ENCODE measurements at regions not wholly inside any gene's neighbourhood (a gene's known extent, or its start where the extent isn't known, plus 50 kb on each side); places are given as distances from the start of the nearest gene placed in this dataset.

DNA sequence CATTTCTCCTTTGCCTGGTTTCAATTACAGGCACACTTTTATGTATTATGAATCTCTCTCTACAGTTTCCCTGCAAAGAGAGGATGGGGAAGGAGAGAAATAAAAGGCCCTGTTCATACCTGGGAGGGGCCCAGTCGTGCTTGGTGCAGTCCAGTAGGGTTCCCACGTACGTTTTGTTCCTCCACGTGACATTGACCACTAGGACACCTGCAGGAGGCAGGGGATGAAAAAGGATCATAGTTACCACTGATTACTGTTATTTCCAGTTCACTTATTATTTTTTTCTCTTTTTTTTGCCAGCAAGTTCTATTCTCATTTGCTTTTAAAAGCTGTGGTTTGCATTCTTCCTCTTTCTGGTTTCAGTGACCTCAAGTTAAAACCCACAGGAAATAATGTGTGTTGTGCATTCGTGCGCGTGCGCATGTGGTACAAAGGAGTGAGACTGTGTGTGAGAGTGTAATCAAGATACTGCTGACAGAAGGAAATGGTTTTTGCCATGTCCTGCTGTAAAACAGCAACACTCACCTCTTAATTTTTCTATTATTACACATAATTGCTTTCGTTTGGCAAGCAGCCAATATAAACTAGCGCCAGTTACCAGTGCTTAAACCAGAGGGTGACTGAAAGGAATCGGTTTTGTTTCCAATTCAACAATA lies 96.8 kb downstream of the ZNF608 start:
- Histone ChIP-seq H3K4me3 (peak overlapping the region; percentile 10 to 64 (median 42); a peak in 15 of 20 replicates), H3K27me3 (peaks cover 0 to 92% (median 0%) of the 10 kb centered on the region in 11 experiments; a peak in 8 of 22 replicates), H3K27ac (peak overlapping the region in 10 of 11 experiments; percentile 9 to 58 (median 36); a peak in 13 of 22 replicates), H3K9me3 (replicated peaks in 1 of 11) (no peaks in the 10 kb centered on the region), H3K9ac (peak overlapping the region in 6 of 11 experiments; percentile 21 to 72 (median 48); a peak in 8 of 22 replicates), H3K36me3 (peaks cover 0 to 61% (median 11%) of the 10 kb centered on the region in 11 experiments; a peak in 9 of 22 replicates), H3K4me1 (peaks cover 53 to 95% (median 91%) of the 10 kb centered on the region in 10 experiments), H4K20me1 (peaks cover 18 to 99% (median 76%) of the 10 kb centered on the region in 11 experiments; a peak in 20 of 22 replicates), H3K4me2 (peak overlapping the region; percentile 88 to 99 (median 97))
- 0 out of 22 replicates have a peak, but pooled peaks of 1 of the 11 experiments have one; percentile 29 for TF ChIP-seq Cebpa-rat (IDR thresholded peaks at IDR 0.05)

GRCh38 chr5:124648902-124649467 lies 97.5 kb downstream of the ZNF608 start:
- peak overlapping the region; percentile 86 to 99 (median 97) for H3K4me2 ChIP-seq
- TF ChIP-seq Cebpa-rat (IDR thresholded peaks at IDR 0.05), result no peak
- peaks cover 12 to 99% (median 69%) of the 10 kb centered on the region in 11 experiments; a peak in 20 of 22 replicates for H4K20me1 ChIP-seq

GRCh38 chr5:124647352-124647751 lies 99.1 kb downstream of the ZNF608 start:
- Histone ChIP-seq H4K20me1 (peaks cover 5 to 99% (median 53%) of the 10 kb centered on the region in 11 experiments; a peak in 20 of 22 replicates), H3K27ac (peak overlapping the region in 2 of 11 experiments; percentile 14 to 17; a peak in 3 of 22 replicates), H3K9ac (no peak overlapping the region), H3K4me2 (peak overlapping the region; percentile 86 to 99 (median 97)), H3K9me3 (replicated peaks in 1 of 11) (no peaks in the 10 kb centered on the region), H3K36me3 (peaks cover 0 to 71% (median 33%) of the 10 kb centered on the region in 11 experiments; a peak in 16 of 22 replicates), H3K4me1 (peaks cover 53 to 72% (median 68%) of the 10 kb centered on the region in 10 experiments), H3K4me3 (no peak overlapping the region), H3K27me3 (peaks cover 0 to 92% (median 0%) of the 10 kb centered on the region in 11 experiments; a peak in 8 of 22 replicates)
- TF ChIP-seq Cebpa-rat (IDR thresholded peaks at IDR 0.05), result no peak

More at GRCh38 chr5:124648902-124649467, 97.5 kb downstream of the ZNF608 start:
- H3K9me3 ChIP-seq (replicated peaks in 1 of 11), result no peaks in the 10 kb centered on the region
- peak overlapping the region in 2 of 11 experiments; percentile 18 to 33; a peak in 4 of 22 replicates for H3K27ac ChIP-seq
- peaks cover 53 to 88% (median 85%) of the 10 kb centered on the region in 10 experiments for H3K4me1 ChIP-seq
- H3K4me3 ChIP-seq, result peak overlapping the region in 1 of 10 experiments; percentile 6; a peak in 5 of 20 replicates
- H3K36me3 ChIP-seq, result peaks cover 0 to 61% (median 18%) of the 10 kb centered on the region in 11 experiments; a peak in 15 of 22 replicates
- peaks cover 0 to 92% (median 0%) of the 10 kb centered on the region in 11 experiments; a peak in 8 of 22 replicates for H3K27me3 ChIP-seq
- H3K9ac ChIP-seq, result peak overlapping the region in 1 of 11 experiments; percentile 33; a peak in 1 of 22 replicates

- Histone ChIP-seq H4K20me1 (peaks cover 5 to 99% (median 36%) of the 10 kb centered on the region in 11 experiments; a peak in 20 of 22 replicates), H3K4me2 (peak overlapping the region in 8 of 11 experiments; percentile 6 to 97 (median 90); a peak in 11 of 22 replicates), H3K36me3 (peaks cover 0 to 91% (median 53%) of the 10 kb centered on the region in 11 experiments; a peak in 17 of 22 replicates), H3K27ac (no peak overlapping the region), H3K9me3 (replicated peaks in 1 of 11) (no peaks in the 10 kb centered on the region), H3K4me1 (peaks cover 37 to 52% (median 49%) of the 10 kb centered on the region in 10 experiments), H3K4me3 (no peak overlapping the region), H3K9ac (no peak overlapping the region), H3K27me3 (peaks cover 0 to 92% (median 0%) of the 10 kb centered on the region in 11 experiments; a peak in 8 of 22 replicates)
- TF ChIP-seq Cebpa-rat (IDR thresholded peaks at IDR 0.05), result no peak
Measured at GRCh38 chr5:124645396-124645795, 101.0 kb downstream of the ZNF608 start.

GRCh38 chr5:124644582-124644981 lies 101.9 kb downstream of the ZNF608 start:
- Histone ChIP-seq H3K4me1 (peaks cover 31 to 45% (median 41%) of the 10 kb centered on the region in 10 experiments), H3K27me3 (peaks cover 0 to 89% (median 0%) of the 10 kb centered on the region in 11 experiments; a peak in 8 of 22 replicates), H3K9me3 (replicated peaks in 1 of 11) (no peaks in the 10 kb centered on the region), H3K4me2 (no peak overlapping the region), H4K20me1 (peaks cover 5 to 97% (median 28%) of the 10 kb centered on the region in 11 experiments; a peak in 20 of 22 replicates), H3K9ac (no peak overlapping the region), H3K36me3 (peaks cover 0 to 99% (median 58%) of the 10 kb centered on the region in 11 experiments; a peak in 17 of 22 replicates), H3K4me3 (no peak overlapping the region), H3K27ac (no peak overlapping the region)
- TF ChIP-seq Cebpa-rat (IDR thresholded peaks at IDR 0.05), result no peak

DNA sequence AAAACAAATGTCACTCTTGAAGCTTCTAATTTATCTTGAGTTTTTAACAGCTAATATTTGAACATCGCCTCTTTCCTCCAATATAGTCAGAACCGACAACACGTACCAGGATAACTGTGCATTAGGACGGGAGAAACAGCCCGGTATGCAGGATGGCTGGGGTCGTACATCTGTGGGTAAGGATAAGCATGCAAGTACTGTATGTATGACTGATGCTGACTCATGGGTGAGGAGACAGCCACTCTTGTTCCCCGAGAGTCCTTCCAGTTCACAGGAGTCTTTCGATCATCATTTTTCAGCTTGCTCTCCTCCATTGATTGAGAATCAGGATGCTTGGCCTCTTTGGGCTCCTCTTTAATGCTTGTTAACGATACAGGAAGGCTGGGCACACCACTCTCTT lies 102.3 kb downstream of the ZNF608 start:
- H3K36me3 ChIP-seq, result peaks cover 0 to 100% (median 62%) of the 10 kb centered on the region in 11 experiments; a peak in 17 of 22 replicates
- H3K9me3 ChIP-seq (replicated peaks in 1 of 11), result no peaks in the 10 kb centered on the region
- H3K27ac ChIP-seq, result no peak overlapping the region
- H3K4me1 ChIP-seq, result peaks cover 27 to 40% (median 37%) of the 10 kb centered on the region in 10 experiments
- H3K4me3 ChIP-seq, result no peak overlapping the region
- H3K27me3 ChIP-seq, result peaks cover 0 to 93% (median 0%) of the 10 kb centered on the region in 11 experiments; a peak in 8 of 22 replicates
- peaks cover under 1 to 97% (median 23%) of the 10 kb centered on the region in 11 experiments; a peak in 20 of 22 replicates for H4K20me1 ChIP-seq
- H3K4me2 ChIP-seq, result no peak overlapping the region
- TF ChIP-seq Cebpa-rat (IDR thresholded peaks at IDR 0.05), result no peak
- H3K9ac ChIP-seq, result no peak overlapping the region

- H3K4me3 ChIP-seq, result no peak overlapping the region
- no peak overlapping the region for H3K4me2 ChIP-seq
- peaks cover 0 to 88% (median 0%) of the 10 kb centered on the region in 11 experiments; a peak in 8 of 22 replicates for H3K27me3 ChIP-seq
- H3K9ac ChIP-seq, result no peak overlapping the region
- peaks cover 19 to 32% (median 29%) of the 10 kb centered on the region in 10 experiments for H3K4me1 ChIP-seq
- H3K9me3 ChIP-seq (replicated peaks in 1 of 11), result no peaks in the 10 kb centered on the region
- H4K20me1 ChIP-seq, result peaks cover 0 to 93% (median 15%) of the 10 kb centered on the region in 11 experiments; a peak in 20 of 22 replicates
- H3K36me3 ChIP-seq, result peaks cover 0 to 100% (median 66%) of the 10 kb centered on the region in 11 experiments; a peak in 17 of 22 replicates
- H3K27ac ChIP-seq, result no peak overlapping the region
- TF ChIP-seq Cebpa-rat (IDR thresholded peaks at IDR 0.05), result no peak
Measured at GRCh38 chr5:124643336-124643735, 103.1 kb downstream of the ZNF608 start.

- Histone ChIP-seq H3K27me3 (peaks cover 0 to 76% (median 0%) of the 10 kb centered on the region in 11 experiments; a peak in 8 of 22 replicates), H3K4me2 (no peak overlapping the region), H3K4me3 (no peak overlapping the region), H4K20me1 (peaks cover 0 to 92% (median 7%) of the 10 kb centered on the region in 11 experiments; a peak in 15 of 22 replicates), H3K4me1 (peaks cover 8 to 20% (median 17%) of the 10 kb centered on the region in 10 experiments; a peak in 19 of 20 replicates), H3K27ac (no peak overlapping the region), H3K36me3 (peaks cover 0 to 100% (median 75%) of the 10 kb centered on the region in 11 experiments; a peak in 17 of 22 replicates), H3K9ac (no peak overlapping the region), H3K9me3 (replicated peaks in 1 of 11) (no peaks in the 10 kb centered on the region)
- no peak for TF ChIP-seq Cebpa-rat (IDR thresholded peaks at IDR 0.05)
Measured at GRCh38 chr5:124642151-124642550, 104.3 kb downstream of the ZNF608 start.
